NCI-H345 (cell line): ENCODE measurements at regions not wholly inside any gene's neighbourhood (a gene's known extent, or its start where the extent isn't known, plus 50 kb on each side); places are given as distances from the start of the nearest gene placed in this dataset.
"Not testable (repeated sequence)": the region's sequence is repeated elsewhere in the genome, so short reads cannot be mapped to it uniquely, and the experiment has no call there.

ENCODE experiments used
- DNase-seq: peaks from one replicate; lab custom pipeline; 2025; lab: John Stamatoyannopoulos, UW

DNA sequence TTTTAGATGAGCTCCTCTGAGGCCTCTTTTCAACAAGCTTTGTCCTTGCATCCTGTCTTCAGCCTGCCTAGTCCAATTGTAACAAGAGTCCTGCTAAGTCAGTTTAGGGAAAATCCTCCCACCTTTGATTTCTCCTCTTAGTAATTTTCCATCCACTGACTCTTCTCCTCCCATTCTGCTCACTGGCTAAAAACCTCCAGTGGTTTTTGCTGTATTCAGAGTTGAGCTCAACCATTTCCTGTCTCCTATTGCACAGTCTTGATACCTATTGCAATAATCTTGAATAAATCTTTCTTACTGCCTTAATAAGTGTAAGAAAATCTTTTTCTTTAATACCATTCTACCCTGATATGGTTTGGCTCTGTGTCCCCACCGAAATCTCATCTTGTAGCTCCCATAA lies 117.8 kb upstream of the ENPP6 start:
- no peak for DNase-seq

GRCh38 chr4:184333446-184333845 lies 115.8 kb upstream of the ENPP6 start:
- not testable (repeated sequence) for DNase-seq

- DNase-seq: peak; percentile 90
Measured at GRCh38 chr4:184331268-184331995, 113.8 kb upstream of the ENPP6 start.

- not testable (repeated sequence) for DNase-seq
Measured at GRCh38 chr4:184330517-184331094, 112.9 kb upstream of the ENPP6 start.

- no peak for DNase-seq
Measured at GRCh38 chr4:184329659-184330400, 112.2 kb upstream of the ENPP6 start.

GRCh38 chr4:184329235-184329634 lies 111.6 kb upstream of the ENPP6 start:
- no peak for DNase-seq

DNA sequence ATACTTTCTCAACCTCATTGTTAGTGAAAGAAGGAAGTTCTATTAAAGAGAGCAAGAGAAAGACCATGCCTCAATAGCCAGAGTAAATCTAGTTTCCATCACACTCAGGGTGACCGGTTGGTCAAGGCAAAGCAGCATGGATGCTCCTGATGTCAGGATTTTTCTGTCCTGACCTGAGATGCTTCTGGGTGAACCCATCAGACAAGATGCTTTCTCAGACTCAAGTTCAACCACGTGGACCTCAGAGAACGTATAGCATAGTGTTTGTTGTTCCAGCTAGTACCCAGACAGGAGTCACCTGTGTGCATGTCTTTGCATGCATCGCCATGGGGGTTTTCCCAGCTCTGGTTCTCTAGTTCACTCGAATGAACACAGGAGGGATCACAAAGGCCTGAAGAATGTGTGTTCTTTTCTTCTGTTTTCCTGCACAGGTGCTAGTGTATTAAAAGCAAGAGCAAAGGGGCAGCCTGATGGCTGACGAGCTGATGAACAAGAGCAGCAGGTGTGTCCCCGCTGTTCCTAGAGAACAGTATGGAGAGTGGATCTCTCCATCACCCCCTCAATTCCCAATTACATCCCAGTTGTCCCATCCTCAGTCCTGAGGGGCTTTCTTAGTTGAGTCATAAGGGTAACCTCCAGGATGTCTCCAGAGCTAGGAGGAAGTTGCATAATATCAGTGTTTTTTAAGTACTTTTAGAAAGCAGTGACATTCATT lies 110.5 kb upstream of the ENPP6 start:
- DNase-seq: no peak

GRCh38 chr4:184324939-184325477 lies 107.3 kb upstream of the ENPP6 start:
- DNase-seq: no peak

DNA sequence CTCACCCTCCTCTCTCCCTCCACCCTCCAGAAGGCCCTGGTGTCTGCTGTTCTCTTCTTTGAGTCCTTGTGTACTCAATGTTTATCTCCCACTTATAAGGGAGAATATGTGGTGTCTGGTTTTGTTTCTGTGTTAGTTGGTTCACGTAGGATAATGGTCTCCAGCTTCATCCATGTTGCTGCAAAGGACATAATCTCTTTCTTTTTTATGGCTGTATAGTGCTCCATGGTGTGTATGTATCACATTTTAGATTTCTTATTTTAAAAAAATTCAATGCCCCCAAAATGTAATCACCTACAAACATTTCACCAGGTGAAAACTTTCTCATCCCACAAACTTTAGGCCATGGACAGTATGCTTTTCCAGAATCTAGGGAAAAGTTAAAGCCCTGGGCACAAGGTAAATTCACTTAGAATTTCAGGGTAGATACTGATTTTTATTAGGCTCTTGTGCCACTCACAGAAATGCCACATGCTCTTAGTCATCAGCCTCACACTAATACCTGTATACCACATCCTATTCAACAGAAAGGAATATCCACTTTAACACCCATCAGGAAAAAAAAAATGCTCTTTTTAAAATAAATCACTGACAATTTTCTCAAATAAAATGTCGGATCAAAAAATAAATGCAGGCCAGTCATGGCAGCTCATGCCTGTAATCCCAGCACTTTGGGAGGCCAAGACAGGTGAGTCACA lies 104.8 kb upstream of the ENPP6 start:
- DNase-seq: no peak

GRCh38 chr4:184320631-184321030 lies 103.0 kb upstream of the ENPP6 start:
- no peak for DNase-seq

GRCh38 chr4:184318852-184319251 lies 101.2 kb upstream of the ENPP6 start:
- DNase-seq: no peak

- DNase-seq: no peak
Measured at GRCh38 chr4:184317234-184317918, 99.7 kb upstream of the ENPP6 start.

- DNase-seq: no peak
Measured at GRCh38 chr4:184316821-184317220, 99.1 kb upstream of the ENPP6 start.

GRCh38 chr4:184315675-184316359 lies 98.1 kb upstream of the ENPP6 start:
- no peak for DNase-seq

DNA sequence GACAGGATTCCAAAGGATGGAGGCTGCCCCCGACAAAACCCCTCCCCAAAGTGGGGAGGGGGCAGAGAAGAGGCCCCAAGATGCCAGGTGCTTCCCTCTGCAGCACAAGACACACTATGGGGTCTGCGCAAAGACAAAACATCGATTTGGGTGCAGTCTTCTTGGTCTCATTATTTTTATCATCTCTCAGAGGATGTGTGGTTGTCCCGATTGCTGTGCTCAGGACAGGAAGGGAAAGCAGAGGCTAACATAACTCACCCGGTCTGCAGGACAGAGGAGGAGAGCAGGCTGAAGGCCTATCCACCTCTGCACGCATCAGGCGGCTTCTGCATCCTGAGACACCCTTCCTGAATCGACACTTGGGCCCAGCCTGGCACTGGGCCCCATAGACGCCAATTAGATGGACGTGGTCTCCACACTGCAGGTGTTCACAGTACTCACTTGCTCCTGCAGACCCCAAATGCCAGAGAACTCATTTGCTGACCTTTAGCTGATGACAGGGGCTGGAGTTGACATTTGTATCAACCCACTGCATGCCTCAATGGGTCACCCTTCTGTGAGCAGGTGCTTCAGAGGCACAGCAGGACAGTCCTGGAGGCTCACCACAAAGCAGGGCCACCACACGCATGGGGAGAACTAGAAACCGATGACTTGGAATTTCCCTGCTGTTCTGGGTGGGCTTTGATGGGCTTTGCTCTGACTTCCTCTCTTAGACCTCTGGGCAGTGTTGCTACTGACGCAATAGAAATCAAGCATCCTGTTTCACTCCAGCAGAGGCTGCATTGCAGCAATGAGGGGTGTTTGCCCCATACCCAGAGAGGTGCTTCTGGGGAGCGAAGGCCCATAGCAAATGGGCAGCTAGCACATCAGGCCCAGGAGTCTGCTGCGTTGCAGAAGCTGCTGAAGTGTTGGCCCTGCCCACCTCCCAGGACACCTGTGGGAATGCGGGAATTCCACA lies 96.3 kb upstream of the ENPP6 start:
- no peak for DNase-seq

- no peak for DNase-seq
Measured at GRCh38 chr4:184313058-184313581, 95.4 kb upstream of the ENPP6 start.

DNA sequence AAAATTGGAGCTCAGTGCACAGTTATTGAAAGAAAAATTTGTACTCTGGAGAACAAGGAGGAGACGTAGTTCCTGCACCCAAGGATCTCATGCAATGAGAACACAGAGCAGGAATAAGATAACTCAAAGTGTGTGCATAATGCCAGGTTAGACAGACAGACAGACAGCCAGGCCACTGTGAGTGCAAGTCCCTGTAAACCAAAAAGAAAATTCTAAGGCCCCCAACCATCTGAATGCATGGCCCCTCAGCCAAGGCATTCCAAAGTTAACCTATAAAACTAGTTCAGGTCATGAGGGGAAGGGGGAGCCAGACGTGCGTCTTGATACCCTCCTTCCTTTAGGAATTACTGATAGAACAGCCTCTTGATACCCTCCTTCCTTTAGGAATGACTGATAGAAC lies 94.5 kb upstream of the ENPP6 start:
- DNase-seq: no peak

DNA sequence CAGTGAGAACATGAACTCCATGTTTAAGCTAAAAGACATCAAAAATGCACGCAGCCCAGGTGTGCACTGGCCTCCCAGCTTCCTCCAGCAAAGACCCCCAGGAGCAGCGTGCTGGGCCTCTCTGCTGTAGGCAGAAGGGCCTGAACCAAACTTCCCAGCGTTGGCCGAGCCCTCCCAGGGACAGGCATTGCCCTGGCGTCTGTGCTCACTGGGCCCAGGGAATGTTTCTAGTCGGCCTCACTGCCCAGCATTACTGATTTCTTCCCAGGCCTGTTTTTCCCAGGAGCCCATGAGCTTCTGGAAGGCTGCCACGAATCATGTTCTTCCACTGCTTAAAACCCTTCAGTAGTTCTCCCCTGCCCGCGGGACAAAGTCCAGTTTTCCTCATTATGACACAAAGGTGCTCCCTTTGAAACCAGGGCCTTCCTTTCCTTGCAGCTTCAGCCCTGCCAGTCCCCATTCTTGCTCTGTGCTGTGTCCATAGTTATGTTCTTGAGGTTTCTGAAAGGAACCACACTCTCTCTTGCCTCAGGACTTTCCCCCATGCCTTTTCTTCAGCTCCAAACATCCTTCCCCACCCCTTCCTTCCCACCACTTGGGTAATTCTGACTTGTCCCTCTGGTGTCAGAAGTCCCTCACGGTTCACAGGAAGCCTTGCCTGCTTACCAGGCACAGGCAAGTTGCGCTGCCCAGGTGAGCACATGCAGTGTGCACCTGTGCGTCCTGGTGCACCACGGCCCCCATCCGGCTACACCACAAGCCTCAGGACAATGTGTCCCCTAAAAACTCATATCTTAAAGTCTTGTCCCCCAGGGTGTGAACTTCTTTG lies 93.4 kb upstream of the ENPP6 start:
- DNase-seq: no peak
